Frontal cortex (tissue), 3 donors: ENCODE measurements at regions not wholly inside any gene's neighbourhood (a gene's known extent, or its start where the extent isn't known, plus 50 kb on each side); places are given as distances from the start of the nearest gene placed in this dataset.

ENCODE experiments used
- DNase-seq, 2 donors: peaks; one replicate each; pipeline ENCODE4 v3.0.0; 2012; ENCODE audit warnings: low spot score in 2 of 2
- FAIRE-seq: peaks from 2 replicates; lab custom pipeline; 2012; peaks lifted over from hg19 to GRCh38; lab: Jason Lieb, UNC
- donor health status: control.
- donor health status: control.
- donor health status: control.

DNA sequence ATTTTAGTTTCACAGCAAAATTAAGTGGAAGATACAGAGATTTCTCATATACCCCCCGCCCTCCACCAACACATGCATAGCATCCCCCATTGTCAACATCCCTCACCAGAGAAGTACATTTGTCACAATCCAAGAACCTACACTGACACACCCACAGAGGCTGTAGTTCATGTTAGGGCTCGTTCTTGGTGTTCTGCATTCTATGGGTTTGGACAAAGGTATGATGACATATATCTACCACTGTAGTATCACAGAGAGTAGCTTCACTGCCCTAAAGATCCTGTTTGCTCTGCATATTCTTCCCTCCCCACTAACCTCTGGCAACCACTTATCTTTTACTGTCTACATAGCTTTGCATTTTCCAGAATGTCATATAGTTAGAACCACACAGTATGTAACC, 444.6 kb upstream of the DCN start:
- no peak for FAIRE-seq
- DNase-seq: no peak

DNA sequence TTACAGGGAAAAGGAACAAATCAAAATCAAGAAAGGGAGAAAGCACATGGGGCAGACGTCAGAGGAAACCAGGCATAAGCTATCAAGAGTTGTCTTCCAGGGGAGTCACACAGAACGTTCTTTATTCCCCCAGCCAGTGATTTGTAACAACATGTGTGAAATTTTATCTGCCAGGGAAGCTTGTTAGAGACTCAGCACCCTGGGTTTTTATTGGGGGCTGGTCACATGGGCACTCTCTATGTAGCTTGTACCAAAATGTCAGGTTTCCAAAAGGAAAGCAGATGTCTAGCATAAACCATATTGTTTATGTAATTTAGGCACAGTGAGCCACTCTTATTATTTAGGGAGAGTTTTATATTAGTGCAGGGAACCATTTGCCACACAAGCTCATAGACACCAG, 440.4 kb upstream of the DCN start:
- FAIRE-seq (no peak), DNase-seq (no peak)

DNA sequence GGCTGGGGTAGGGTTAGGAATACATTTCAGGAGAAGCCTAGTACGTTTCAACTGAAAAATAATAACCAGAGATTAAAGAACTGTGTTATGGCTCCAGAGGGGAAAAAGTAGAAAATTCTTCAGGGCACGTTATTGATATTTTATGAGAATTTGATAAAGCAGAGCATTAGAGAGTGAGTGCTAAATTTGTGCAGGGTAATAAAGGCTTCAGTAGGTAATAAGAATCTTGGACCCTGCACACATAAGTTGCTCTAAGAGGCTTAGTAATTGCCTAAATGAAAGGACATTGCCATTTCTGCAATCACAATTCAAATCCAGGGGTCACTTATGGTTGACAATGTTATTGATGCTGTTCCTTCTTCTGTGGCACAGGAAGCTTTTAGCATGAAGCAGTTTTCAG, 439.4 kb upstream of the DCN start:
- FAIRE-seq (no peak), DNase-seq (no peak)

DNA sequence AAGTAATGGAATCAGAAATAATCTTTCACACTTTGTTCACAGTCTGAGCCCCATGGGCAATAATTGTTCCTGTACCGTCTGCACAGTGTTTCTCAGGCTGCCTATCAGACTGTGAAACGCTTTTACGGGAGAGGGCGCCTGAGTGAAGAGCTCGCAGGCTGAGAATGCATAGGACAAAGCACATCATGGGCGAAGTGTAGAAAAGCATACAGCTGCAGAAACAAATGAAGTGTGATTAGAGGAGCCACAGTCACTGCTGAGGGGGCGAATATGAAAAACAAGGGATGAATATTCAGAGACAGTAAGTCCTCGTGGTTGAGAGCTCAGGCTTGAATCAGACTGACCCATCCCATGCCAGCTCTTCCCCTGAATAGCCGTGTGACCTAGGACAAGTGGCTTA, 438.4 kb upstream of the DCN start:
- FAIRE-seq: no peak
- no peak for DNase-seq

DNA sequence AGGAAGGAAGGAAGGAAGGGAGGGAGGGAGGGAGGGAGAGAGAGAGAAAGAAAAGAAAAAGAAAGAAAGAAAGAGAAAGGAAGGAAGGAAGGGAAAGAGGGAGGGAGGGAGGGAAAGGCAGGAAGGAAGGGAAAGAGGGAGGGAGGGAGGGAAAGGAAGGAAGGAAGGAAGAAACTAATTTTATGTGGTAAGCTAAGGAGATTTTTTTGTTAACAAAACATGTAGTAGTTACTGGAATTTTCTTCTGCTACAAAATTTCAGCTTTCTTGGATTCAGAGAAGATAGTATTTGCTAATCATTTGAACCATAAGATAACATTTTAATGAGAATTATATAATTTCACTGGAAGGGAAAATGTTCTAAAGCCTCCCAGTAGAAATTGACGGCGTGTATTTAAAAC, 437.8 kb upstream of the DCN start:
- FAIRE-seq (no peak), DNase-seq (no peak)

DNA sequence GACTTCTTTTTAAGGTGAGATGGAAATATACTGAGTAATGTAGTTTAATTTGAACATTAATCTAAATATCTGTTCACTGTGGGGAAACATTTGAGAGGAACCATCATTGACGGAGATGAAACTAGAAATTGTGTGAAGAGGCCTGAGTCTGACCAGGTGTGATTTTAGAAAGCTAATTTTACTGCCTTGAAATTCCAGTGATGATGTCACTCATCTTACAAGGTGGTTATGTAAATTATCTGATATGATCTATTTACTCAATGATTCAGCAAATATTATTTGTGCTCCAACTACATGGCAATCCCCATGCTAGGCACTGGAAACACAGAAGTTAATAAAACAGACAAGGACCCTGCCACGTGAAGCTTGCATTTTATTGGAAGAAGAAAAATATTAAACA, 435.7 kb upstream of the DCN start:
- FAIRE-seq (no peak), DNase-seq (no peak)

DNA sequence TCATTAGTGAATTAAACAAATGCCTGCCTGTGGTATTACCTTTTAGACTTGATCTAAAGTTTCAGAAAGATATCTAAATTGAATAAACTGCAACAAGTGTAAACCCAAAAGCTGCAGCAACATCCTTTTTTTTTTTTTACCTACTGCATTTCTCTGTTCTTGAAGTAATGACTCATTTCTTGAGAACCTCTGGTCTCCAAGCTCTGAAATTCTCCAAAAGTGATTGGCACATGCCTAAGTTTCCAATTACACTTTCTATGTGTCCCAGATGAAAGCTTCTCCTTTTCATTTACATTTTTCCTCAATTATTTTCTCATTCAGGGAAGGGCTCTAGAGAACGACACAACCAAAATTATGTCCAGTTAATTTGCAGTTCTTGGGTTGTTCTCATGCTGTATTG, 435.2 kb upstream of the DCN start:
- FAIRE-seq: no peak

DNA sequence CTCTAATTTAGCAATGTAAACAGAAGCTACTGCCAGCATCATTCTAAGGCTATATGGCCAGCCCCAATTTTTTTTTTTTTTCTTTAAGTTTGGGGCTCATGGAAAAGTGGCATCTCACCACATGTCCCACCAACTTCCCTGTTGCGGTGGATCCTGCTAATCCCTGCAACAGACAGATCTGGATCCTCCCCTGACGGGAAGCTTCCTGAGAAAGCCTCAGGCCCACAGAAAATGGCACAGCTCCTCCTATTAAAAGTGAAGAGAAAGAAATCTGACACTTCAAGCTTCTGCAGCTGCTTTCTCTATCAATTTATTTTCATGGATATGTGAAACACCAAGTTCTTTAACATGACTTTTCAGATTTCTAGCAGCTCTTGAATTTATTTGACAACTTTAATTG, 433.8 kb upstream of the DCN start:
- no peak for FAIRE-seq
- DNase-seq: no peak

More for the DNA sequence above, 435.2 kb upstream of the DCN start:
- no peak for DNase-seq

DNA sequence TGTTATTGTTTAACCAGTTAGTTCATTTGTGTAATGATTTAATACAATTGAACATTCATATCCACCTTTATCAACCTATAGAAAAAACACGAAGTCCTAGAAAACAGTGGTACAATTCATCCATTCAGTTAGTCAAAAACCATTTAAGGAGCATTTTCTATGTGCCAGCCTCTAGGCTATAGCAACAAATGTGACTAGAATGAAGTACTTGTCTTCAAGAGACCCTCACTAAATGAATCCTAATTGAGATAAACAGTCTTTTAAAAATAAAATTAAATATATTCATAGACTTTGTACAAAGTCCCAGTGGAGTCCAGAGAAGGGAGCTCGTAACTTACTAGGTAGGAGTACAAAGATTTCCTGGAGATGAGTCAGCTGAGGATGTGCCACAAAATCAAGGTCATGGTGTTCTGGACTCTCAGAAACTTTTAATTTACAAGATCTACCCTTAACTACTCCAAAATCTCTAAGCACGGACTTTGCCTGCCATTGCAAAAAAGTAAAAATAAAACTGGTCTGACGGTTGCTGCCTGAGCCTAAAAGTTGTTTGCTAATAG, 430.7 kb upstream of the DCN start:
- FAIRE-seq (no peak), DNase-seq (no peak)

DNA sequence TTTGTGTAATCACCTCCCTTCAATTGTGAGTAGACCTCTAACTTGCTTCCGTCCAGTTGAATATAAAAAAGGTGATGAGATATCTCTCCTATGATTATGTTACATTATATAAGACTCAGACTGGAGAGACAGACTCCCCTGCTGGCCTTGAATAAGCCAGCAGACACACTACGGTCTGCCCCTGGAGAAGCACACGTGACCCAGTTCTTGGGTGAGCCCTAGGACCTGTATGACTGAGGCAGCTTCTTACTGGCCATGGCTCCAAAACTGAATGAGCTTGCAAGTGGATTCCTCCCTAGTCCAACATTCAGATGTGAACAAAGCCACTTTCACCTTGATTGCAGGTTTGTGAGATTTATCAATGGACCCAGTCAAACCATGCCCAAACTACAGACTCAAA, 427.9 kb upstream of the DCN start:
- FAIRE-seq: no peak

DNA sequence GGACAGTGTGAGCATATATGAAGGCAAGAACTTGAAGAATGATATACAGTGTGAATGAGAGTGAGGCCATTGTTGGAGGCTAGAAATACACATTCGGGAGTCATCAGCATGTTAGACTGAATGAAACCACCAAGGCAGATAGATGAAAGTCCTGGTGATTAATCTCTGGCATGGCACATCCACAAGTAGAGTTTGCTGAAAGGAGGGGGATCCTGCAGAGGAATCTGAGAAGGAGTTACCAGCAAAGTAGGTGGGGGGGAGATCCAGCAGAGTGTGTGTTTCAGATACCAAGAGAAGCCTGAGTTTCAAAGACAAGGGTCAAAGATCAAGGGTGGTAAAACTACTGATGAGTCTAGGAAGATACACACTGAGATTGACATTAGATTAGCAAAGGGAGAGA, 426.7 kb upstream of the DCN start:
- FAIRE-seq: no peak

More for the DNA sequence above, 427.9 kb upstream of the DCN start:
- DNase-seq: no peak

DNA sequence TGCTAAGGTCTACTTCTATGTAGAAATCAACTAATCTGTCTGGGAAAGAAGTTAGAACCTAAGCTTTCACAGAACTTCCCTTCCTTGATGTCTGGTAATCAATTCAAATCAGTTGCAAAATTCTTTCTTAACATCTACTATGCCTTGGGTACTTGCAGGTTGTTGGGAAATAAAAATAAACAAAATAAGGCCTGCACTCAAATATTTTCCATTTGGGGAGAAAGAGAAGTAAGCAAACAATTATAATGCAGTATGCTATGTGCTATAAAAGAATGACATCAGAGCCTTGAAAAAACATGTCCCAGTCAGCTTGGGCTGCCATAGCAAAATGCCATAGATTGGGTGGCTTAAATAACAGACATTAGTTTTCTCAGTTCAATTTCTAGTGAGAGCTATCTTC, 425.9 kb upstream of the DCN start:
- no peak for FAIRE-seq

More for the DNA sequence above, 426.7 kb upstream of the DCN start:
- no peak for DNase-seq

DNA sequence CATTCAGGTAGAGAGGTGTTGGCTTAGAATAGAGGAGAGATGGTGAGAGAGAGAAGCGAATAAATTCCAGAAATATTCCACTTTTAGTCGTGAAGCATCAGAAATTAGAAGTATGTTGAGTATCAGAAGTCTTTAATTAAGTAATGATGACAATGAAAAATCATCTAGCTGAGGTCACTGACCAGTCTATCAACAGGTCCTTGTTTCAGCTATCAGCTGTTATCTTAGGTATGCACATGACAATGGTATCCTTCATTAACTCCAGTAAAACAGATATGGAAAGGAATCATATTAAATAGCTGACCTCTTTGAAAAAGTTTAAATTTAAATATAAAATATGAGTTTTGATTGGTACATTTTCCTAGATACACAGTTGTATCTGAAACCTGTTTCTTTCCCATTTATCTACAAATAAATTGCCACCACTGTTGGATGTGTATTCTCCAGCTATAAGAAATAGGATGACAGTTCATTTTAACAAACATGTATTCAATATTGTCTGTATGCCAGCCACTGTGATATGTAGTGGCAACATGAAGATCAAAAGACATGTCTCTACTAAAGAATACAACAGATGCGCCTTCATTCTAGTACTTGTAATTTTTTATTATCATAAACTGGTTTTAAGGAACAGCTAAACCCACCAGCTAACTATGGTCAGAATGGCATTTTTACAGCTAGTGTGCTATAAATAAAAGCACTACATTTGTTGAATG, 424.2 kb upstream of the DCN start:
- FAIRE-seq (no peak), DNase-seq (no peak)

More for the DNA sequence above, 425.9 kb upstream of the DCN start:
- no peak for DNase-seq

DNA sequence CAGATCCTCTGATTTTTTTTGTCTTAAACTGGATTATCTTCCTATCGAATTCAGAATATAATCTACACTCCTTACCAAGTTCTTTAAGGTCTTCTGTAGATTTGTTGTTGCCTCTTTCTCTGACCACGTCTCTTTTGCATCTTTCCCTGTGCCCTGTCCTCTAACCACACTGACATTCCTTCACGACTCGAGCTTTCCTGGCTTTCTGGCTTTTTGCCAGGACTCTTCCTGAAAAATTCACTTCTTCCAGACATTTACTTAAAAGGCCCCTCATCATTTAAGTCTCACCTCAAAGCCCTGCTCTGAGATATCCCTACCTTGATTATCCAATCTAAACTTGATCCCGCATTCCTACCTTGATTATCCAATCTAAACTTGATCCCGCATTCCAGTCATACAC, 422.3 kb upstream of the DCN start:
- DNase-seq (no peak), FAIRE-seq (no peak)

DNA sequence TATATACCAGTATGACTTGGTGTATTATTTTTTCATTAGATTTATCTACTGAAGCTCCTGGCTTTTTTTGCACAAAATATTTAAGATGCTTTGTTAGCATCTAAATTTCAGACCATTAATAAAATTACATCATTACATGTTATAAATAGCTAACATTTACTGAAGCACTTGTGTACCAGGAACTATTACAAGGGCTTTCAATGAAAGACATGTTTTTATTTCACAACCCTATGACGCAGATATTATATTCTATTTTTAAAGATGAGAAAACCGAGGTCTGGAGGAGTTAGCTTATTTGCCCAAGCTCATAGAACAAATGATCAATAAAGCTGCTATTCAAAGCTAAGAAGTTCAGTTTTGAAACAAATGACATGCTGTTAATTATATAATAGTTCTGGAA, 420.4 kb upstream of the DCN start:
- FAIRE-seq: no peak
- DNase-seq: no peak

DNA sequence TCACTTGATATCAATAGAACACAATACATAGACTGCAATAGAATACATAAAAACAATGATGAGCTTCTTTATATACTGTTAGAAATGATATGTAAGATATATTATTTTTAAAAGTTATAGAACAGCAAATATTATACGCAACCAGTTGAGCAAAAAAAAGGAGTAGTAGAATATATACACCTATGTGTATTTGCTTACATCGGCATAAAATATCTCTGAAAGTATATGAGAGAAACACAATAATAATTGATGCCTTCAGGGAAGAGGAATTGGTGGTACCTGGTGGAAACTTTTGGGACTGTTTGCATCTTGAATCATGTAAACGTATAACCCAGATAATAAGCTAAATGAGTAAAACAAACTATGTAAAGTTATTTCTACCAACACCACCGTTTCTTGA, 418.4 kb upstream of the DCN start:
- FAIRE-seq: no peak

DNA sequence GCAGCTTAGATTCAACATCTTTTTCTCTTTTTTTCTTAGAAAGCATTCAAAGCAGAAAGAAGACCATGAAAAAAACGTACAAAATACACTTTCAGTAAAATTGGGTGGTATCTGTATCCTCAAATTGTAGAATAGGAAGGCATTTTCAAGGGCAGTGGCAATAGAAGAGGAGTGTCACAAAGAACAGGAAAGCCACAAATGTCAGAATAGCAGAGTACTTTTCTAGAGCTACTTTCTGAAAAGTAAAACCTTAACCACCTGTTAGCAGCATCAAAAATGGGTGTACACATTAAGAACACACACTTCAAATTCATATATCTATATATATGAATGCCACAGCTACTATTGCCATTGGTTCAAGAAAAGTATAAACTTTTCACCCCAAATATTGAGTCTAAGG, 412.1 kb upstream of the DCN start:
- FAIRE-seq (no peak), DNase-seq (no peak)

More for the DNA sequence above, 418.4 kb upstream of the DCN start:
- no peak for DNase-seq

DNA sequence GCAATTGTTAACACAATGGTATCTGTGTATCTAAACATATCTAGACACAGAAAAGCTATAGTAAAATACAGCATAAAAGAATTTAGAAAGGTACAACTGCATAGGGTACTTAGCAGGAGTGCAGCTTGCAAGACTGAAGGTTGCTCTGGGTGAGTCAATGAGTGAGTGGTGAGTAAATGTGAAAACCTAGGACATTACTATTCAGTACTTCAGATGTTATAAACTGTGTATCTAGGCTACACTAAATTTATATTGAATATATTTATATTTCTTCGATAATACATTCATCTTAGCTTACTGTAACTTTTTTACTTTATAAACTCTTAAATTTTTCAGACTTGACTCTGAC, 409.0 kb upstream of the DCN start:
- DNase-seq: no peak
- no peak for FAIRE-seq

DNA sequence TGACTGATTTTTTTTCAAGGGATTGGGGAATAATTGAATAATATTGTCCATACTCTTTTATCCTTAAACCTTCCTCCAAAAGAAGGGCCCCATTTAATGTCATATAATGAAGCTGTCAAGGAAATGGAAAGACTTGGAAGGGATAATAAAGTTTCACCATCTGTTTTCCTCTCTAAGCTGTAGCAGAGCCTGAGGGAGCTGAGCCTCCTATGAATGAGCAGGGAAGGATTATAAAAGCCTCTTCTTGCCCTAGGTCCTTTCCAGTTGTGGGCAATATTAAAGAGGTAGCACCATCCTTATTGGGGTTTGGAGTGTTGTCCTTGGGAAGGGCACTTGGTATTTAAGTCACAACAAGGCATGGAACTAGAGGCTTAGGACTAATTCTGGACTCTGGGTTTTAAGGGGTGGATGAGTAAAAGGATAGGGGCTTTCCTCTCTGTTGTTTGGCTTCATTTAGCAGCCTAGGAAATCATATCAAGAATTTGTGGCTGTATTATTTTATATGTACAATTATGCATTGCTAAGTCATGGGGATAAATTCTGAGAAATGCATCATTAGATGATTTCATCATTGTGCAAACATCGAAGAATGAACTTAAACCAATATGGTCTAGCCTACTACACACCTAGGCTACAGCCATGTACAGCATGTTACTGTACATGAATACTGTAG, 408.5 kb upstream of the DCN start:
- no peak for FAIRE-seq
- DNase-seq: no peak

DNA sequence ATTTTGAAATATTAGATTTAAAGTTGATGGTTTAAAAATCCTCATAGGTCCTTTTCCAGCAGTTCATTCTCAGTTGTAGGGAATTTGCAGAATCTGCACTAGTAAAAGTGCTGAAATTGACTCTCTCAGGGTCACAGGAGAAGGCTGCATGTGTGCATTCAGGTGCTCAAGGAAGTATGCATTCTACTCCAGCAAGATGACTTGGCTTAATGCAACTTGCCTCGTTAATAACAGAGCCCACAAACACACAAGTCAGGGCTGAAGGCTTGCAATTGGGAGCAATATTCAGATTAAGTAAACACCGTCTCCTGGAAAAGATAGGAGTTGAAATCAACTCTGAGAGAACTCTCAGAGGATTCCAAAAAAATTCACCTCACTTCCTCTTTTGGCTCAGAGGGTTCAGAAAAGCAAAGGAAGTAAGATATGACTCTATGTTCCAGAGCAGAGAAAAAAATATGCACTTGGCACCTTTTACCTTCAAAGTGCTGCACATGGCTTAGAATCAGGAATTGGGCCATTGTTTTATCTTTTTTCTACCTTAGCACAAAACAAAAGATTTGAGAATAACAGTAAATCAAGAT, 406.3 kb upstream of the DCN start:
- no peak for FAIRE-seq
- no peak for DNase-seq

DNA sequence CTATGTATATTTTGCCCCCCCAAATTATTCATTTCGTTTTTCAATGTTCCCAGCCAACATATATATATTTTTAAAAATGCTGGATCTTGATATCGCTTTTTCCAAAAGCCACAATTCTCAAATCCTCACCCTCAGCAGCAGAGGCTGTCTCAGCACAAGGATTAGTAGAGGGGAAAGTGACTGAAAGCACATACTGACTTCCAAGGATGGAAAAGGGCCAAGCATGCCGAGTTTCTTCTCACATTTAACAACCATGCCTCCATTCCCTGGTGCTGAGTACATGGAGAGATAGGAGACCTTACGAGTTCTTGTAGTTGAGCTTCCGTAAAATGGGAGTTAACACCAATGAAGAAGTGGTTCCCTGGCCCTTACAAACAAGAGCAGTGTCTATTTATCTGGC, 403.4 kb upstream of the DCN start:
- FAIRE-seq (no peak), DNase-seq (no peak)
